ENCODE measurements at regions not wholly inside any gene's neighbourhood (a gene's known extent, or its start where the extent isn't known, plus 50 kb on each side); places are given as distances from the start of the nearest gene placed in this dataset.

GRCh38 chr12:131637986-131638385 lies 72.9 kb upstream of the SFSWAP start:
- TF ChIP-seq CTCF (IDR thresholded peaks at IDR 0.05) = no peak
- no peak for TF ChIP-seq POLR2A (IDR thresholded peaks at IDR 0.05)

All from adrenal gland (tissue), 5 donors.